ENCODE measurements at regions not wholly inside any gene's neighbourhood (a gene's known extent, or its start where the extent isn't known, plus 50 kb on each side); places are given as distances from the start of the nearest gene placed in this dataset.

DNA sequence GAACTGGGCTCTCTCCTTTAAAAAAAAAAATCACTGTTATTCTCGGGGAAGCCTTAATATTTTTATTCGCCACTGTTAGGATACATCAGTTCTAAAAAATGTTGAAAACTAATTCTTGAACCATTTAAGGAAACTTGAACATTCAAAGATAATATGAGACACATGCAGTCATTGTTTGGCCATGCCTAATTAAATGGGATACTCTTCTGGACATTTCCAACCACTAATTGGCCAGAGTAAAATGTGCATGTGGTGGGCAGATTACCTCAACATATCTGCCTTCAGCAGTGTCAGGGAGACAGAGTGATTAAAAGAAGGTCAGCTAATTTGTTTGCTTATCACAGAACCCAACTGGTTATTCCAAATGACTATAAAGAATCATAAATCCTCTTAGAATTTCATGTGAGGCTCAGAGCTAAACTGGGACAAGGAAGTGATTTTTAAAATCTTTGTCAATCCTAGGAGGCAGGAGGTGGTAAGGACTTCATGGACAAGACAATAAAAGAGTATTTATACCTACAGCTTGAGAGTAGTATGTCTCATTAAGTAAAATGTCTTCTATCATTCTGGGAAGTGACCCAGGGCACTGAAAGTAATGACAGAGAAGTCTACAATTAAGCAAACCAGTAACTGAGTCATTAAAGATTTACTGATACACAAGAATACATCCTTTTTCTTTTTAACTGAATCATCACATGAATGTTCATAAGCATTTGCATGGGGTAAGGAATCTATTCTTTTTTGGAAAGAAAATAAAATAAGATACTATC, 242.9 kb upstream of the TRPM3 start:
- no TSS peak for BruUV-seq (replicated peaks)
- dilution Hi-C loops (cut with MboI; ENCODE audit: extremely low pct_ligation_motif_present, low sequenced_read_pairs): no loop called here
- no peaks in the 10 kb centered on the region for H3K36me3 ChIP-seq (ENCODE audit: control insufficient read depth in 2 of 2, extremely low read depth in 1 of 2, insufficient read depth in 2 of 2, low read length in 2 of 2)
- no peak overlapping the region for H2AFZ ChIP-seq (ENCODE audit: low read depth, low read length)
- no peak for DNase-seq (ENCODE audit: low read depth, low spot score)
- H3K27ac ChIP-seq (ENCODE audit: insufficient read depth, low read depth, low read length): no peak overlapping the region
- H3K27me3 ChIP-seq (ENCODE audit: control insufficient read depth in 2 of 2, insufficient read depth in 2 of 2, low read length in 2 of 2): no peaks in the 10 kb centered on the region
- H3K9me3 ChIP-seq (replicated peaks; ENCODE audit: control insufficient read depth, insufficient read depth, low read length): no peaks in the 10 kb centered on the region
- H4K20me1 ChIP-seq (replicated peaks; ENCODE audit: control insufficient read depth, extremely low read depth, insufficient read depth, low read length): no peaks in the 10 kb centered on the region
- FAIRE-seq: no peak
- no peaks in the 10 kb centered on the region for H3K4me1 ChIP-seq (ENCODE audit: control insufficient read depth, extremely low read depth, insufficient read depth, low read length)
- no peaks in the 10 kb centered on the region for H3K9me1 ChIP-seq (replicated peaks; ENCODE audit: control insufficient read depth, extremely low read depth, insufficient read depth, low read length)
- H3K4me3 ChIP-seq (replicated peaks in 1 of 3; ENCODE audit: insufficient read depth in 1 of 3, low read depth in 1 of 3, low read length in 3 of 3): no peak overlapping the region
- no peak overlapping the region for H3K9ac ChIP-seq (replicated peaks; ENCODE audit: extremely low read depth, insufficient read depth, low read length)
- ChIA-PET CTCF (no interaction called here), POLR2A (no interaction called here)
- TF ChIP-seq, protein P1, sequence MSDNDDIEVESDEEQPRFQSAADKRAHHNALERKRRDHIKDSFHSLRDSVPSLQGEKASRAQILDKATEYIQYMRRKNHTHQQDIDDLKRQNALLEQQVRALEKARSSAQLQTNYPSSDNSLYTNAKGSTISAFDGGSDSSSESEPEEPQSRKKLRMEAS (IDR thresholded peaks at IDR 0.05; ENCODE audit: insufficient read depth, insufficient read length): no peak
- TF ChIP-seq POLR2AphosphoS5 (IDR thresholded peaks at IDR 0.05; ENCODE audit: insufficient read depth, low read depth, low read length) (no peak), EZH2 (IDR thresholded peaks at IDR 0.05; ENCODE audit: borderline replicate concordance, low read depth, low read length, severe bottlenecking) (no peak), MYC (IDR thresholded peaks at IDR 0.05; ENCODE audit: low read depth, low read length) (no peak), JUN (IDR thresholded peaks at IDR 0.05; ENCODE audit: borderline replicate concordance, insufficient read depth, insufficient read length, low read depth) (no peak), GATA2 (IDR thresholded peaks at IDR 0.05; ENCODE audit: insufficient read depth, insufficient read length, low read depth, low read length) (no peak), POLR2A (IDR thresholded peaks at IDR 0.05; ENCODE audit: low read depth, low read length) (no peak), FOS (IDR thresholded peaks at IDR 0.05; ENCODE audit: borderline replicate concordance, insufficient read depth, low read length) (no peak)
- TF ChIP-seq, protein P2, sequence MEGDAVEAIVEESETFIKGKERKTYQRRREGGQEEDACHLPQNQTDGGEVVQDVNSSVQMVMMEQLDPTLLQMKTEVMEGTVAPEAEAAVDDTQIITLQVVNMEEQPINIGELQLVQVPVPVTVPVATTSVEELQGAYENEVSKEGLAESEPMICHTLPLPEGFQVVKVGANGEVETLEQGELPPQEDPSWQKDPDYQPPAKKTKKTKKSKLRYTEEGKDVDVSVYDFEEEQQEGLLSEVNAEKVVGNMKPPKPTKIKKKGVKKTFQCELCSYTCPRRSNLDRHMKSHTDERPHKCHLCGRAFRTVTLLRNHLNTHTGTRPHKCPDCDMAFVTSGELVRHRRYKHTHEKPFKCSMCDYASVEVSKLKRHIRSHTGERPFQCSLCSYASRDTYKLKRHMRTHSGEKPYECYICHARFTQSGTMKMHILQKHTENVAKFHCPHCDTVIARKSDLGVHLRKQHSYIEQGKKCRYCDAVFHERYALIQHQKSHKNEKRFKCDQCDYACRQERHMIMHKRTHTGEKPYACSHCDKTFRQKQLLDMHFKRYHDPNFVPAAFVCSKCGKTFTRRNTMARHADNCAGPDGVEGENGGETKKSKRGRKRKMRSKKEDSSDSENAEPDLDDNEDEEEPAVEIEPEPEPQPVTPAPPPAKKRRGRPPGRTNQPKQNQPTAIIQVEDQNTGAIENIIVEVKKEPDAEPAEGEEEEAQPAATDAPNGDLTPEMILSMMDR (IDR thresholded peaks at IDR 0.05; ENCODE audit: extremely low read depth in 1 of 2, insufficient read depth in 1 of 2, low read depth in 1 of 2, low read length in 2 of 2): no peak
- H3K4me2 ChIP-seq (ENCODE audit: insufficient read depth, low read length): no peak overlapping the region
- no peaks in the 10 kb centered on the region for H3K79me2 ChIP-seq (ENCODE audit: control insufficient read depth, insufficient read depth, low read length)
- intact Hi-C loops (cut with micrococcal nuclease): no loop called here

All from endothelial cell of umbilical vein (primary cell).